ENCODE measurements at regions not wholly inside any gene's neighbourhood (a gene's known extent, or its start where the extent isn't known, plus 50 kb on each side); places are given as distances from the start of the nearest gene placed in this dataset.

DNA sequence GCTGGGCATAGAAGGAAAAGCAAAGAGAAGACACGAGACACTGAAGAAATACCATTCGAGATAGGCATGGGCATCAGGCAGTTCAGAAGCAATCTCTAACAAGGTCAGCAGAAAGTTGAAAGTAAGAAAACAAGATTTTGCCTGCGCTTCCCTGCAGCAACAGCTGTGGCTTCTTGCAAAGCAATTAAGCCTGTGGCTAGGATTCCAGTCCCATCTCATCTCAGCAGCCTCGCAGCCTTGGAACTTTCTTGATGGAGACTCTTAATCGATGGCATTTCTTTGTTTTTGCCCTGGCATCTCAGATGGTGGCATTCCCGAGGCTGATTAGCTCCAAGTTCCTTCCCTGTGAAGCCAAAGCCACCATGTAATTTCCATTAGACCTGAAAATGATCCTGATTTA lies 64.6 kb upstream of the SPAG17 start:
- no peak for ATAC-seq
- peaks cover 6% of the 10 kb centered on the region for H3K9me3 Mint-ChIP-seq
- DNase-seq = no peak
- no peaks in the 10 kb centered on the region for H3K27me3 Mint-ChIP-seq (ENCODE audit: low read depth)
- H3K4me1 Mint-ChIP-seq (ENCODE audit: low read depth) = no peaks in the 10 kb centered on the region
- H3K36me3 Mint-ChIP-seq (ENCODE audit: insufficient read depth) = no peaks in the 10 kb centered on the region
- no peak overlapping the region for H3K4me3 Mint-ChIP-seq

GRCh38 chr1:118247593-118247992 lies 62.6 kb upstream of the SPAG17 start:
- Mint-ChIP-seq H3K4me1 (ENCODE audit: low read depth) (no peaks in the 10 kb centered on the region), H3K9me3 (peaks cover 6% of the 10 kb centered on the region), H3K36me3 (ENCODE audit: insufficient read depth) (no peaks in the 10 kb centered on the region), H3K27me3 (ENCODE audit: low read depth) (no peaks in the 10 kb centered on the region), H3K4me3 (no peak overlapping the region)
- ATAC-seq = no peak
- no peak for DNase-seq

DNA sequence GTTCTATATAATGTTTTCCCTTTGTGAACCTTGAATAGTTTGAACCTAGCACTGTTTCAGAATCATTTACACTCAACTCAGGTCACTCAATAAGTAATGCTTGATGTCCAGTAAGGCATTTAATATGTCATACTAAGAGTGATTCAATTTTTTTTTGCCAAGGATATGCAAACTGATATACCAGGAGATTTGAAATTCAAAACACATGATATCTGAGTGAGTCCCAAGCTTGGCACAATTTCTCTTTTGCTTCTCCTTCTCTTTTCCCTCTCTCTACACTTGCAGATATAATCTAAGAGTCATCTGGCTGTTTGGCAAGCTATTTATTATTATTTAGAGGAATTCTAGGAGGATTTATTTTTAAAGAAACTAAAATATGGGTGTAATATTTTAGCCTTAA lies 61.6 kb upstream of the SPAG17 start:
- Mint-ChIP-seq H3K36me3 (ENCODE audit: insufficient read depth) (no peaks in the 10 kb centered on the region), H3K27me3 (ENCODE audit: low read depth) (no peaks in the 10 kb centered on the region), H3K9me3 (peaks cover 6% of the 10 kb centered on the region)

GRCh38 chr1:118244194-118244593 lies 59.2 kb upstream of the SPAG17 start:
- peaks cover 15% of the 10 kb centered on the region for H3K9me3 Mint-ChIP-seq
- no peaks in the 10 kb centered on the region for H3K36me3 Mint-ChIP-seq (ENCODE audit: insufficient read depth)
- H3K4me1 Mint-ChIP-seq (ENCODE audit: low read depth) = no peaks in the 10 kb centered on the region
- H3K4me3 Mint-ChIP-seq = no peak overlapping the region
- H3K27me3 Mint-ChIP-seq (ENCODE audit: low read depth) = no peaks in the 10 kb centered on the region
- ATAC-seq (no peak), DNase-seq (no peak)

More for the DNA sequence above, 61.6 kb upstream of the SPAG17 start:
- ATAC-seq = no peak
- Mint-ChIP-seq H3K4me3 (no peak overlapping the region), H3K4me1 (ENCODE audit: low read depth) (no peaks in the 10 kb centered on the region)
- DNase-seq = no peak

DNA sequence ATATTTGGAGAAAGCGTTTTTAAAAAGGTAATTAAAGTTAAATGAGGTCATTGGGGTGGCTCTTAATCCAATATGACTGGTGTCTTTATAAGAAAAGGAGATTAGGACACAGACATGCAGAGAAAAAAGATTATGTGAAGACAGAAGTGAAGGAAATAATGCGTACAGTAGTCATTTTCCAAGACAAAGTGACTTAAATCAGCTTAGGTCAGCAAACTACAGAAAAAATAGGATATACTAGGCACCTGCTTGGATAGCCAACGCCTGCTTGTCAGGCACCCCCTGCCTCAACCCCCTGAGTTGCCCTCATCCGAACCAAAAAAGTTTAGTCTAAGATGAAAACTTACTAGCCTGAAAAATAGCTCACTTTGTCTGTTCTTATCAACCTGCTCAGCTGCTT lies 58.2 kb upstream of the SPAG17 start:
- no peaks in the 10 kb centered on the region for H3K27me3 Mint-ChIP-seq (ENCODE audit: low read depth)
- H3K4me1 Mint-ChIP-seq (ENCODE audit: low read depth) = no peaks in the 10 kb centered on the region
- peaks cover 18% of the 10 kb centered on the region for H3K9me3 Mint-ChIP-seq
- no peaks in the 10 kb centered on the region for H3K36me3 Mint-ChIP-seq (ENCODE audit: insufficient read depth)
- no peak overlapping the region for H3K4me3 Mint-ChIP-seq
- DNase-seq (no peak), ATAC-seq (no peak)
